Activated naive CD4-positive, alpha-beta T cell treated with anti-CD3 and anti-CD28 coated beads, Interleukin-2, amount 10 ng/mL, durations not matched to agents 7 days and 5 days (primary cell): ENCODE measurements at regions not wholly inside any gene's neighbourhood (a gene's known extent, or its start where the extent isn't known, plus 50 kb on each side); places are given as distances from the start of the nearest gene placed in this dataset.
"Not testable (repeated sequence)": the region's sequence is repeated elsewhere in the genome, so short reads cannot be mapped to it uniquely, and the experiment has no call there.

ENCODE experiments used
- CTCF ChIA-PET: fragments of 350-600 bp; sonication (Branson Sonifier 250); formaldehyde crosslinking; loops from one replicate; lab custom pipeline; 2021; ENCODE audit warnings: antibody characterized with exemption; lab: Charles Lee
- DNase-seq: peaks from one replicate; pipeline ENCODE4 v3.0.0-alpha.2; 2020
- H3K27ac Mint-ChIP-seq: one replicate; pipeline ENCODE4 v1.8.0; 2021; ENCODE audit warnings: mild to moderate bottlenecking, moderate library complexity, mixed read lengths
- H3K27me3 Mint-ChIP-seq: one replicate; pipeline ENCODE4 v1.8.0; 2021; ENCODE audit warnings: mild to moderate bottlenecking, mixed read lengths
- H3K36me3 Mint-ChIP-seq: one replicate; pipeline ENCODE4 v1.8.0; 2021; ENCODE audit warnings: mixed read lengths
- H3K4me1 Mint-ChIP-seq: one replicate; pipeline ENCODE4 v1.8.0; 2021; ENCODE audit warnings: mixed read lengths
- H3K4me3 Mint-ChIP-seq: one replicate; pipeline ENCODE4 v1.8.0; 2021; ENCODE audit warnings: mild to moderate bottlenecking, moderate library complexity, mixed read lengths
- H3K9me3 Mint-ChIP-seq: one replicate; pipeline ENCODE4 v1.8.0; 2021; ENCODE audit warnings: mixed read lengths

GRCh38 chr5:85648495-85648894, 969.2 kb upstream of the COX7C start:
- Mint-ChIP-seq H3K36me3 (no peaks in the 10 kb centered on the region), H3K9me3 (peaks cover 4% of the 10 kb centered on the region), H3K4me1 (no peaks in the 10 kb centered on the region), H3K27ac (no peak overlapping the region), H3K27me3 (no peaks in the 10 kb centered on the region), H3K4me3 (no peak overlapping the region)
- no peak for DNase-seq
- CTCF ChIA-PET = no interaction called here

GRCh38 chr5:85651731-85652130, 966.0 kb upstream of the COX7C start:
- DNase-seq = no peak
- H3K4me1 Mint-ChIP-seq = no peaks in the 10 kb centered on the region
- no peaks in the 10 kb centered on the region for H3K27me3 Mint-ChIP-seq
- H3K27ac Mint-ChIP-seq = no peak overlapping the region
- H3K4me3 Mint-ChIP-seq = no peak overlapping the region
- no peaks in the 10 kb centered on the region for H3K36me3 Mint-ChIP-seq
- CTCF ChIA-PET = no interaction called here
- peaks cover 10% of the 10 kb centered on the region for H3K9me3 Mint-ChIP-seq

- peaks cover 11% of the 10 kb centered on the region for H3K9me3 Mint-ChIP-seq
- CTCF ChIA-PET, H3K4me3 Mint-ChIP-seq, DNase-seq, H3K4me1 Mint-ChIP-seq, H3K27me3 Mint-ChIP-seq, H3K27ac Mint-ChIP-seq, H3K36me3 Mint-ChIP-seq: not testable (repeated sequence)
Observed at GRCh38 chr5:85654144-85654543, 963.6 kb upstream of the COX7C start.

- Mint-ChIP-seq H3K4me1 (no peaks in the 10 kb centered on the region), H3K36me3 (no peaks in the 10 kb centered on the region), H3K4me3 (no peak overlapping the region), H3K9me3 (peaks cover 11% of the 10 kb centered on the region), H3K27me3 (no peaks in the 10 kb centered on the region), H3K27ac (no peak overlapping the region)
- CTCF ChIA-PET = no interaction called here
- DNase-seq = no peak
Observed at GRCh38 chr5:85656050-85656449, 961.7 kb upstream of the COX7C start.

GRCh38 chr5:85657328-85657727, 960.4 kb upstream of the COX7C start:
- H3K36me3 Mint-ChIP-seq, H3K4me1 Mint-ChIP-seq, CTCF ChIA-PET, H3K27ac Mint-ChIP-seq, H3K4me3 Mint-ChIP-seq, DNase-seq, H3K27me3 Mint-ChIP-seq: not testable (repeated sequence)
- peaks cover 14% of the 10 kb centered on the region for H3K9me3 Mint-ChIP-seq

GRCh38 chr5:85662969-85663707, 954.6 kb upstream of the COX7C start:
- H3K36me3 Mint-ChIP-seq, H3K9me3 Mint-ChIP-seq, CTCF ChIA-PET, H3K27me3 Mint-ChIP-seq, H3K4me1 Mint-ChIP-seq, H3K4me3 Mint-ChIP-seq, DNase-seq, H3K27ac Mint-ChIP-seq: not testable (repeated sequence)

- H3K9me3 Mint-ChIP-seq = peaks cover 2% of the 10 kb centered on the region
- H3K27me3 Mint-ChIP-seq = no peaks in the 10 kb centered on the region
- no peak overlapping the region for H3K4me3 Mint-ChIP-seq
- CTCF ChIA-PET = no interaction called here
- H3K4me1 Mint-ChIP-seq = no peaks in the 10 kb centered on the region
- H3K27ac Mint-ChIP-seq = no peak overlapping the region
- no peak for DNase-seq
- H3K36me3 Mint-ChIP-seq = no peaks in the 10 kb centered on the region
Observed at GRCh38 chr5:85663708-85664031, 954.1 kb upstream of the COX7C start.

- H3K27me3 Mint-ChIP-seq = no peaks in the 10 kb centered on the region
- no peak overlapping the region for H3K27ac Mint-ChIP-seq
- H3K4me3 Mint-ChIP-seq = no peak overlapping the region
- no peak for DNase-seq
- H3K9me3 Mint-ChIP-seq = peaks cover 2% of the 10 kb centered on the region
- H3K4me1 Mint-ChIP-seq = no peaks in the 10 kb centered on the region
- H3K36me3 Mint-ChIP-seq = no peaks in the 10 kb centered on the region
- CTCF ChIA-PET = no interaction called here
Observed at GRCh38 chr5:85670417-85670816, 947.3 kb upstream of the COX7C start.

- H3K4me1 Mint-ChIP-seq = no peaks in the 10 kb centered on the region
- H3K27ac Mint-ChIP-seq = no peak overlapping the region
- H3K4me3 Mint-ChIP-seq = no peak overlapping the region
- peaks cover 2% of the 10 kb centered on the region for H3K9me3 Mint-ChIP-seq
- H3K27me3 Mint-ChIP-seq = no peaks in the 10 kb centered on the region
- no peak for DNase-seq
- CTCF ChIA-PET = no interaction called here
- no peaks in the 10 kb centered on the region for H3K36me3 Mint-ChIP-seq
Observed at GRCh38 chr5:85671223-85671970, 946.3 kb upstream of the COX7C start.

GRCh38 chr5:85681871-85682270, 935.9 kb upstream of the COX7C start:
- H3K4me3 Mint-ChIP-seq = no peak overlapping the region
- no peaks in the 10 kb centered on the region for H3K36me3 Mint-ChIP-seq
- CTCF ChIA-PET = no interaction called here
- no peak for DNase-seq
- no peaks in the 10 kb centered on the region for H3K4me1 Mint-ChIP-seq
- no peak overlapping the region for H3K27ac Mint-ChIP-seq
- peaks cover 2% of the 10 kb centered on the region for H3K9me3 Mint-ChIP-seq
- H3K27me3 Mint-ChIP-seq = no peaks in the 10 kb centered on the region

- CTCF ChIA-PET = no interaction called here
- Mint-ChIP-seq H3K27ac (no peak overlapping the region), H3K9me3 (peaks cover 2% of the 10 kb centered on the region), H3K4me3 (no peak overlapping the region), H3K27me3 (no peaks in the 10 kb centered on the region), H3K36me3 (no peaks in the 10 kb centered on the region), H3K4me1 (no peaks in the 10 kb centered on the region)
- DNase-seq = no peak
Observed at GRCh38 chr5:85684351-85684750, 933.4 kb upstream of the COX7C start.

- DNase-seq = no peak
- Mint-ChIP-seq H3K27me3 (no peaks in the 10 kb centered on the region), H3K27ac (no peak overlapping the region), H3K9me3 (no peaks in the 10 kb centered on the region), H3K4me3 (no peak overlapping the region), H3K4me1 (no peaks in the 10 kb centered on the region), H3K36me3 (no peaks in the 10 kb centered on the region)
- CTCF ChIA-PET = no interaction called here
Observed at GRCh38 chr5:85703296-85703695, 914.4 kb upstream of the COX7C start.

GRCh38 chr5:85709728-85710127, 908.0 kb upstream of the COX7C start:
- Mint-ChIP-seq H3K4me1 (no peaks in the 10 kb centered on the region), H3K4me3 (no peak overlapping the region), H3K27me3 (no peaks in the 10 kb centered on the region), H3K36me3 (no peaks in the 10 kb centered on the region), H3K27ac (no peak overlapping the region), H3K9me3 (no peaks in the 10 kb centered on the region)
- CTCF ChIA-PET = no interaction called here
- DNase-seq = no peak

GRCh38 chr5:85716344-85717202, 901.2 kb upstream of the COX7C start:
- DNase-seq = no peak
- Mint-ChIP-seq H3K4me3 (no peak overlapping the region), H3K9me3 (no peaks in the 10 kb centered on the region), H3K4me1 (no peaks in the 10 kb centered on the region), H3K27me3 (no peaks in the 10 kb centered on the region), H3K36me3 (no peaks in the 10 kb centered on the region), H3K27ac (no peak overlapping the region)
- CTCF ChIA-PET = no interaction called here

GRCh38 chr5:85717203-85717563, 900.6 kb upstream of the COX7C start:
- Mint-ChIP-seq H3K4me3 (no peak overlapping the region), H3K4me1 (no peaks in the 10 kb centered on the region), H3K27me3 (no peaks in the 10 kb centered on the region), H3K27ac (no peak overlapping the region), H3K36me3 (no peaks in the 10 kb centered on the region), H3K9me3 (no peaks in the 10 kb centered on the region)
- CTCF ChIA-PET = no interaction called here
- DNase-seq = no peak
